GM18867 (cell line): ENCODE measurements at regions not wholly inside any gene's neighbourhood (a gene's known extent, or its start where the extent isn't known, plus 50 kb on each side); places are given as distances from the start of the nearest gene placed in this dataset.

Source experiments
- ATAC-seq: cut with Tn5 transposase; IDR thresholded peaks from one replicate; pipeline ENCODE4 v1.9.1; 2021; ENCODE audit warnings: mild to moderate bottlenecking, moderate library complexity; ENCODE audit not compliant: unreplicated experiment

DNA sequence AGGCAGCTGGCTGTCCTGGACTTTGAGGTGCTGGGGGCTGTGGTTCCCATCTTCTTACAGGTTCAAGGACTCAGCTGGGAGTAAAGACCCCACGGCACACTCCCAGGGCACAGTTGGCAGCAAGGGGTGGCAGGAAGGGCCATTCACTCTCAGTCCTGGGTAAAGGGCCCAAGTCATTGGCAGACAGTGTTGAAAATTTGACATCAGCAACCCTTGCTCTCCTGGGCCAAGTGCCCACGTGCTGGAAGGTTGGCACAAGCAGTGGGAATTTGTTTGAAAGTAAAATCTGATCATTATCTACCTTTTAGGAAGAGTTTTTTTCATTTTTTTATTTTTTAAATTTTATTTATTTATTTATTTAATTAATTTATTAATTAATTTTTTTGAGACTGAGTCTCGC, 241.6 kb upstream of the MKI67 start:
- ATAC-seq = no peak

DNA sequence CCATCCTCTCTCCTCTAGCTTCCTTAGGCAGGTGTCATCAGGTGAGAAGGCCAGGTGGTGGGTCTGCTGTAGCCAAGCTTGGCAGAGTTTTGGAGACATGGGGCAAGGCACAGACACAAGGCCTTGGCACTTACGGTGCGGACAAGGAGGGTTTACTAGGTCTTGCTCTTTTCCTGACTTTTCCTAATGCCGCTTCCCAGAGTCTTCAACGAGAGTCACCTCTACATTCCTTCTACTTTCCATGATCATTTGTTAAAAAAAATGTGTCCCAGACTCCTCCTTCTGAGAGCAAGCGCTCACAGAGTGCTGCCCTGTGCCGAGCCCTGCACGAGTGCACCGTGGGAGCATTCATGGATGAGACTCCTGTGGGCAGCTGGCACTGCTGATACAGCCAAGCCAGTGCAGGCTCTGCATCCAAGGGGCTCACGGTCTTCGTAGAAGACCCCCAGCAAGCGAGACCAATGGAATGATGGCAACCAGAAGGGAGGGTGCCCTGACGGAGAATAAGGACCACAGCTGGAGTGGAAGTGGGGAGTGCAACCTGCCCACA, 243.0 kb upstream of the MKI67 start:
- no peak for ATAC-seq

DNA sequence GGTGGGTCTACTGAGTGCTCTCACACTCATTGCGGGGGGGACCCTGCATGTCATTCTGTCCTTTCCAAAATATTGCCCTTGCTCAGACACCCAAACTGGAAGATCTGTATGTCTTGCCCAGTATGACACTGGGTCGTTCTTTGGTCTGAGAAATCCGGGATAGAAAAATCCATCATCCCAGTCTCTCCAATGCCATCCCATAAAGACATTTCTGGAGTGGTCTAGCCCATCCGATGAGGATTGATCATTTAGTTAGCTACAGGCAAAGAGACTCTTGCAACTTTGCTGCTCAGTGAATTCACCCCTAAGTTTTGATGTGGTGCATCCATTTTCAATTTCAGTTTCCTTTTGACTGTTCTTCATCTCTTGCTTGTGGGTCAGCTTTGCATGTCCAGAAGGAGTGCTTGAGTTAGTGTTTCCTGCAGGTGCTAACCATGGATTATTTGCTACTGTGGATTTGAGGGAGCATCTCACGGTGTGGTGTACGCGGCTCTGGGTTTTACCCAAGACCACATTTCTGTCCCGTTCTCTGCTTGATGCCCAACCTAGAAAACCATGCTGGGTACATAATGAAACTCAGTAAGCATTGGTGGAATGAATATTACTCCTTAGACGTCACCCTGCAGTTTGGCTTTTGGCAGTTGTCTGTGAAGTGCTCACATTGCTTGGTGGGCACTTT, 247.0 kb upstream of the MKI67 start:
- ATAC-seq = peak; percentile 99

DNA sequence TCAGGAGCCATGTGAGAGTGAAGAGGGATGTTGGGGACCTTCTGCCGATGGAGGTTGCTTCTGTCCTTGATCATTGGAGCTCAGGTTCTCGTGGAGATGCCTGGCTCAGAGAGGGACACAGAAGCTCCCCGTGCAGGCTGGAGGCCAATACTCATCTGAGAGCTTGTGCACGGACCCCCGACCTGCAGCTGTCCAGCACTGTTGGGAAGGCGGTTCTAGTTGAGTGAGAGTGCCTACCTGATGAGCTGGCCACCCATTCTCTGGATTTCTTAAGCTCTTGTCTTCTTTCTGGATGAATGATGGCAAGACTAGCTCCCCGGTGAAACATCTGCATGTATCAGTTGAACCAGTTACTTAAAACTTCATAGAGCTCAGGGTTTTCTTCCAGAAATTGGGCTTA, 247.6 kb upstream of the MKI67 start:
- ATAC-seq = no peak

DNA sequence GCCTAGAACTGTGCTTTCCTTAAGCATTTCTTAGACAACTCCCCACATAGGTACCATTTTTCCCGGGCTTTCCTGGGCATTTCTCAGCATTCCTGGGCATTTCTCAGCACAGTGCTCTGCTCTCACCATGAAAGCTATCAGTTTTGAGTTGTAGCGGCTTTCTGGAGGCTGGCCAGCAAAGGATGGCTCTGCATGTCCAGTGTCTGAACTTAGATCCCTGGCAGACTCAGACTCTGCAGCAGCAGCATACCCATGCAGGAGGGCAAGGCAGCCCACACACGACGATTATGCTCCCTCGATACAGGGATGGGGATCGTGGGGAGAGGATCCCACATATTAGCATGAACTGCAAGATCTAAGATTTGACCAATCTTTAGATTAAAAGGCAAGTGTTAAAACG, 248.9 kb upstream of the MKI67 start:
- no peak for ATAC-seq

DNA sequence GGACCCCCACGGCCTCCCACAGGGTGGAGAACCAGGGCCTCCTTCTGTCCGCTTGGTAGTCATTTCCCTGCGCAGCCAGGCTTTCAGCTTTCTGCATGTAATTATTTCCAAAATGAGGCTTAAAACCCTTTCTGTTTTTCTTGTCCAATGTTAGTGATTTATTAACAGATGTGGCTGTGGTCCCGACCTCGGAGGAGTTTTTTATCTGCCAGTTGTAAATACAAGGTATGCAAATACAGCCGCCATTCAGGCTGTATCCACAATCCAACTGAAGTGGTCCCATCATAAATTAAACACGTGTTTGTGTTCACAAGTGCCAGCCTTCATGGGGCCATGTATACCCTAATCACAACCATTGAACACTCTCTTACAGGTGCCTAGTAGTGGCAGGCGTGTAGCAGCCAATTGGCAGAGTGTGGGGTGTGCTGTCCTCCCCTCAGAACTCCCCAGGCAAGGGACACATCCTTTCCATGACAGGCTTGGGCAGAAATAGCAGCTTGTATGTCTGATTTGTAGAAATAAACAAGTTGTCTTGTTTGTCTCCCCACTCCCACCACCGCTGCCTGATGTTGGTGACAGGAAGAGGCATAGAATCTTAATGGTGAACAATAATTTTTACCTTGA, 251.3 kb upstream of the MKI67 start:
- no peak for ATAC-seq

DNA sequence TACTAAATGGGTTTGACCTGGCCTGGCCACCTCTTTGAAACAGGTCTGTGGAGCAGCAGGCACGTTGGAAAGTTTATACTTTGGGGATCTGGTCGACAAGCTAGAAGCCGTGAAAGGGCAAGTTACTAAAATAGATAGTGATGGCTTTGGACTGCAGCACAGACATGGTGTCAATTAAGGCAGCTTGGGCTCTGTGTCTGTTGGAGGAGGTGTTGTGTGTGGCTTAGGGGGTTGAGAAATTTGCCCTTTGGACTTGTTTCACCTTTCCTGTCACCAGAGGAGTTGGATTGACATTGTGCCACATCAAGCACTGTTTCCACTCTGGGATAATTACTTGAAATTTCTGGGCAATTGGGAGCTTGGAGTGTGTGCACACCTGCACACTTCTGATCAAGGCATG, 251.8 kb upstream of the MKI67 start:
- ATAC-seq = no peak

DNA sequence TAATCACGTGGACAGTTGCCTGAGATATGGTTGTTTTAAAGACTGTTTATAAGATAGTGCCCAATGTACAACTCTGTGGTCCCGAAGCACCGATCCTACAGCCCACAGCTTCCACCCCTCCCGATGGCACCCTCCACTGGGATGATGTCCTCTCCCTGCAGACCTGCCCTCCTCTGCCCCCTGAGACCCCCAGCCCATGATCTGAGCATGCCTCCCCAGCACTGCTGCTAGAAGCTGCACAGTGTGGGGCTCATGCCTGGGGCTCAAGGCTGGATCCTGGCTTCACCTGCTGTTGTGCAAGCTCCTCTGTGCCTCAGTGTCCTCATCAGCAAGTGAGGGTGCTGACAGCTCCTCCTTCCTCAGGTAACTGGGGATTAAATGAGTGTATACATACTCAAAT, 254.7 kb upstream of the MKI67 start:
- ATAC-seq = no peak

DNA sequence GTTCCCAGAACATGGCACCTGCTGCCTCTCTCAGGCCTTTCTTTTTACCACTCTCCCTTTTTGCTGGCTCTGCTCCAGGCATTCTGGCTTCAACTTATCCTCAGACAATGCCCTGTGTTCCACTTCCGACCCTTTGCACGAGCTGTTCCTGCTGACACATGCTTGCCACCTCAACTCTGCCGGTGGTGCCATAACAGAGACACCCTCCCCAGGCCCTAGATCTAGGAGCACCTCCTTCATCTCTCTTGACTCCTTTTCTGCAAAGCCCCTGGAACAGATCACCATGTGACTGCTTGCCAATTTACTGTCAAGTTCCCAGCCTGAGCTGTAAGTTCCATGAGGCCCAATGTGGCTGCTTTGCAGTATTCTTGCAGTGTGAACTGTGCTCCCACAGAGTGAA, 256.0 kb upstream of the MKI67 start:
- no peak for ATAC-seq

DNA sequence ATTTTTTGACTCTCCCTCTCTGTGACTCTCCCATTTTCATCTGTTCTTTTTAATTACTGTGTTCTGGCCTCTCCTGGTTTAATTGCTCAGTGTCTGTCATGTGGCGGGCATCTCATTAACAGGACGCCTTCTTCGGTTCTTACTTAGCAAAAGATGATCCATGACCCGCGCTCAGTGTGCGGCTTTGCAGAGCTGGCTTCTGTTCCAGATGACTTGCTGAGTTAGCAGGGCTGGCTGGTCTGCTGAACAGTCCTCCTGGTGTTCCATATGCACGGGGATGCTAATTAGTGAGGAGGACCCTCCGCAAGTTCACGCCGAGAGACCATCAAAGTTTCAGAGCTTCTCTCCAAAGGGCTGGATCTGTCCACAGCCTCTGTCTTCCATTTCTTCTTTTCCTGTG, 258.6 kb upstream of the MKI67 start:
- no peak for ATAC-seq

DNA sequence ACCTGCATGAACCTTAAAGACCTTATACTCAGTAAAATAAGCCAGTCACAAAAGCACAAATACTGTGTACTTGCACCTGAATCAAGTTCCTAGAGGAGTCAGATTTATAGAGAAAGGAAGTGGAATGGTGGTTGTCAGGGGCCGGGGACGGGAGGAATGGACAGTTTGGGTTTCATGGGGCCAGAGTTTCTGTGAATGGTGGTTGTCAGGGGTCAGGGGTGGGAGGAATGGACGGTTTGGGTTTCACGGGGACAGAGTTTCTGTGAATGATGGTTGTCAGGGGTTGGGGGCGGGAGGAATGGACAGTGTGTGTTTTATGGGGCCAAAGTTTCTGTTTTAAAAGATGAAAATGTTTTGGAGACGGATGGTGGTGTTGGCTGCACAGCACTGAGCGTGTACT, 260.0 kb upstream of the MKI67 start:
- ATAC-seq = no peak

DNA sequence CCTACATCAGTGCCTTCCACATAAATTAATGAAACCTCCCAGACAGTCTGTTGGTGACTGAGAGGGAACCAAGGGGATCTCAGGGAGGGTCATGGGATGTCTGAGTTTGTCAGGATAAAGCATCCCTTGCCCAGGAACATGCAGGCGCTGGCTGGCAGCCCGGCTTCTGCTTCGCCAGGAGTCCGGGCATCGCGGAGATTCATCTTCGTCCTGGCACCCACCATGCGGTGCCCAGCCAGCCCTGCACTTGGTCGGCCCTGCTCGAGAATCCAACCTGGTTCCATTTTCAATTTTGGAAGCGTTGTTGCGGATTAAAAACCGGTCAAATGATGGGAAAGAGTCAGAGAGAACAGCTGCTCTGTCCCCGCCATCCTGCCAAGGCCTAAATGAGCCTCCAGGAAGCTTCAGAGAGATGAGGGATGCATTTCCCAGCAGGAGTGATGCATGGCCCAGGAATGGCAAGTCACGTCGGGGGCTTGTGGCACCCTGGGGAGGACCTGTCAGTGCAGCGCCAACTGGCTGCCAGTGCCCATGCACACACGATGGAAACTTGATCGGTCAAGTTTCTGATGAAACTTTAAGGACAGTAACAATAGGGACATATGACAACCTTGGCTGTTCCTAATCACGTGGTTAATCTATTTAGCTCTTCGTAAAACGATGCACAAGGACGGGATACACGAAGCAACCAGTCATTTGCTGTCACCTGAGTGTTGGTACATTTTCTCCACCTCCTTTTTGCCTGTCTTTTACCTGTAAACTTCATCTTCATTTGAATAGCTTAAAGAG, 260.8 kb upstream of the MKI67 start:
- ATAC-seq = no peak

DNA sequence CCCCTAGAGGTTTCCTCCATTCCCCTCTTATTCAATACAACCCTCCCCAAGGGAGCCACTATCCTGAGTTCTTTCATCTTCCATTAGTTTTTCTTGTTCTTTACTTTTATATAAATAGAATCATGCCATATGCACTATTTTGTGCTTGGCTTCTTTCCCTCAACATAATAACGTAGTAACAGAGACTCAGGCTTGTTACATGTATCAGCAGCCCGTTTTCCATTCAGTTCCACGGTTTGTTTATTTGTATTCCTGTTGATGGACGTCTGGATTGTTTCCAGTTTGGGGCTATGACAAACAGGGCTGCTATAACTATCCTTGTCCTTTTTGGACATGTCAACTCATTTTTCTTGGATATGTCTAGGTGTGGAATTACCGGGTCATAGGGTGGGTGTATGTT, 264.4 kb upstream of the MKI67 start:
- no peak for ATAC-seq

DNA sequence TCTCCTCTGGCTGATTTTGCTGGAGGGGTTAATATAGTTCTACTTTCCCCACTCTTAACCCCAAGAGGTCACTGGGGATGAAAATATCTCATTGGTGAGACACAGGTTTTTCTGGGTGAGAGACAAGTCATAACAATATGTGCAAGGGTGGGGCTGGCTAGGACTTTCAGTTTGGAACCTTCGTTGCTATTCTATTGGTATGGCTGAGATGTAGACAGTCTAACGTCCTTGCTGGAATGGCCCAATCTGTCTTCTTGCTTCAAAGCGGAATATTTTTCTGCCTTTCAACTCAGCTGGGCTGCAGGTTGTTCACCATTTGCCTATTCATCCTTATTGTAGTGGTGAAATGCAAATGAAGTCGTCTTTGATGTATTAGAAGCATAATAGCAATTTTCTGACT, 267.3 kb upstream of the MKI67 start:
- no peak for ATAC-seq

DNA sequence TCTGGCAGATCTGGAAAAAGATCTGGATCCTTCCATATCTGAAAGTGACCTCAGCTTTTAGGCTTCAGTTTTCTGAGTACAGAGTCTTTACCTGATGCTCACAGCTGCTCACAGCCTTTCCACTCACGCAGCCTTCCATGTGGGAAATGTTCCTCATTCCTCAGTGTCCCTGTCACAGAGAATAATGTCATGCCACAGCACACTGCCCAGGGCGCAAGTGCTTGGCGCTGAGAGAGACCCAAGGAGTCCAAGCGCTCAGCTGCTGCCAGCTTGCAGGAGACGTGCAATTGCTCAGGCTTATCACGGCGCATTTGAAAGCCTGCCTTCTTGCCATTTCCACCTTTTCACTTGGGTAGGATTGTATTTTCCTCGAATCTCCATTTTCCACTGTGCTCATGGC, 271.9 kb upstream of the MKI67 start:
- no peak for ATAC-seq

DNA sequence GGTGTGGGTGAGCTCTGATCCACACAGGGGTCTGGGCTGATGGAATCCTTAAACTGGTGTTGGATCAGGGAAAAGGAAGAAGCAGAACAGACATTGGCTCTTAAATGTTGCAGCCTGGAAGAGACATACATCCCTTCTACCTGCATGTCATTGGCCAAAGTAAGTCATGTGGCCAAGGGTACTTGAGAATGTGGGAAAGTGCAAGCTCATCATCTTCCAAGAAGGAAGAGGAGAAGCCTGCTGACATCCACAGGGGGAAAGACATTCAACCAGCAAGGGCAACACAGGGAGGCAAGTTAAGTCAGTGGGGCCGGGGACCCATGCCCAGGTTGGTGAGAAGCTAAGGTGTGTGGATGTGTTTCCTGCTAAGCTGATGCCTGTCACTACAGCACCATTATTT, 272.8 kb upstream of the MKI67 start:
- ATAC-seq = no peak

DNA sequence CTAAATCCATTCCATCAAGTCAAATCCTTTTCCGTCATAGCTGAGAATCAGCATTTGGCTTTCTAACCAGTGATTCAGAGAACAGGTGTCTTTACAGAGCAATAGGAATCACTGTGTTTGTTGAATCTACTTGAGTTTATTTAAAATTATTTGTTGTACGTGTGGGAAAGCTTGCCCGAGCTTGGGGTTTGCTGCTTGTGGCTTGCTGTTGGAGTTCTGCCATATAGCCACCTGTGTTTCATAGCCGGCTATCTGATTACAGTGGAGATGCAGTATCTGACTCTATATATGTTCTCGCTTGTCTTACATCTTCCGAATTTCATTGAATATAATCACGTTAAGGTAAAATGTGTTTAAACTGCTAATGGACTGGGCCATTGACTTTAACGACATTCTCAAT, 274.3 kb upstream of the MKI67 start:
- ATAC-seq = no peak

DNA sequence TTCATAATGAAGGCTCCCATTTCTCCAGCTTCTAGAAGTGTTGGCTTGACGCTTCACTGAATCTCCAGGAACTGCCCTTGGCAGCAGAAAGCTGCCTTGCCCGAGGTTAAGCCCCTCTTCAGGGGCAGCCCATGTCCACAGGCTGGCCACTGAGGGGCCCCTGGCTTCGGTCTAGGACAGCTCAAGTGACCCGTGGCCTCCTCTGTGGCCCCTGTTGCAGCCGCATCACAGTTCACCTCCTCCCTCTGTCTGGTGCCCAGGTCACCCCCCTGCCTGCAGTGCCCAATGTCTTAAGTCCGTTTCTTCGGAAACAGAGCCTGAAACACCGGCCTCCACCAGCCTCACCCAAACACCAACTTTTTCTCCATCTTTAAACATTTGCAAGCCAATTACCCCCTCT, 279.2 kb upstream of the MKI67 start:
- no peak for ATAC-seq

DNA sequence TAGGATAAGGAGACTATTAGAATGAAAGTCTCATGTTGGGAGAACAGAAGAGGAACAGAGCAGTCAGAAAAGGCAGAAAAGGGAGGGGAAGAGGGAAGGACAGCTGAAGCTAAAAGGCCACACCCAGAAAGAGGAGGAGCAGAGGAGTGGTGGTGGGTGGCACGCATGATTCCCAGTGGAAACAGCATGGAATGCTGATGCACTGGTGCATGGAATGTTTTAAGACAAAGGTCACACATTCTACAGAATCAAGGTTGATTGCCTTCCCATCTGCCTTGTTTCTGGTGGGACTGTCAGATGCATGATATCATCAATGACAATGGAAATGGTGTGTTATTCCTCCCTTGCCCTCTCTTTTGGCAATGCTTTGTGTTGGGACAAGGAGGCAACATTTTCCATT, 285.4 kb upstream of the MKI67 start:
- ATAC-seq = no peak

DNA sequence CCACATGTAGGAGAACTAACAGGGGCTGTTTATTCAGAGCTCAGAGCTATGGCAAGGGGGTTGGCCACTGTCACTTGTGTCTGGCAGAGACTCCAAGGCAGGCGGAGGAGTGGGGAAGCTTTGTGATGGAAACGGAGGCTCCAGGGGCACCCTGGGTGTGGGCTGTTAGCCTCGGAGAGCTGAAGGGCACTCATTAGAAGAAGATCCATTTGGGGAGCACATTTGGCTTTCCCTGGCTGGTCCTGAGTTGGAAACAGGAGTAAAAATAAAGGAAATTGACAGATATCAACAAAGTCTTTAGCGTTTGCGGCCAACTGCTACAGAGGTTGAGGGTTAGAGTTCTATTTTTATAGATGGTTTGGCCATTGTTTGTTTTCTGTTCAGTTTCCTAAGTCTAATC, 288.3 kb upstream of the MKI67 start:
- no peak for ATAC-seq

DNA sequence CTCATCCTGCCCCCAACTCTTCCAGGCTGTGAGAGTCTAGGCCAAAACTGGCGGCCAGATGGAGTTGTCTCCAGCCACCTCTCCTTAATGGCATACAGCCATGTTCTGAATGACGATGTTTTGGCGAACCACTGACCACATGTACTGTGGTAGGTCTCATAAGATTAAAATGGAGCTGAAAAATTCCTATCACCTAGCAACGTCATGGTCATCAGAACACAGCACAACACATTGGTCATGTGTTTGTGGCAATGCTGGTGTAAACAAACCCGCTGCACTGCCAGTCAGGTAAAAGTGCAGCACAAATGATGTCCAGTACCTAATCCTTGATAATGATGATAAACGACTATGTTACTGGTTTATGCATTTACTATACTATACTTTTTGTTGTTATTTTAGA, 290.0 kb upstream of the MKI67 start:
- no peak for ATAC-seq

DNA sequence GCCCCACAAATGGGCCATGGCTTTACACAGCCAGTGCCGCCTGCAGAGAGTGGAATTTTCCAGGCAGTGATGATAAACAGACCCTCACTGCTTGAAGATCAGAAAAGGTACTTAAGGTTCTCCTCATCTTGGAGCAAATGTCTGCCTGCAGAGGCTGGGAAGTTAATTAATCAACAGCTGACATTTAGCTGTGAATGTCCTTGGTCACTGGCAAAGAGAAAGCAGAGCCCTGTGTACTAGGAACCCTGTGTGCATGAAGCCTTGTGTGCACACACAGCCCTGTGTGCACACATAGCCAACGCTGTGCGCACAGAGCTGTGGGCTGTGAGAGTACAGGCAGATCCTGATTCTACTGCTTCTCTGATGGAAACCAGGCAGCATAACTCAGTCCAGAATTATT, 291.6 kb upstream of the MKI67 start:
- ATAC-seq = no peak
